H9 (cell line): ENCODE measurements at regions not wholly inside any gene's neighbourhood (a gene's known extent, or its start where the extent isn't known, plus 50 kb on each side); places are given as distances from the start of the nearest gene placed in this dataset.

Source experiments
- DNase-seq: peaks from one replicate; pipeline ENCODE4 v3.0.0-alpha.2; 2017
- H2AFZ ChIP-seq: one replicate; pipeline ENCODE4 v1.6.1; 2013; ENCODE audit warnings: mild to moderate bottlenecking, low read length, control low read depth, moderate library complexity
- H2AK5ac ChIP-seq: 2 replicates; pipeline ENCODE4 v1.6.1; 2013; ENCODE audit warnings: low read length, control low read depth, mixed read lengths; ENCODE audit not compliant: insufficient read length
- H2BK120ac ChIP-seq: one replicate; pipeline ENCODE4 v1.6.1; 2013; ENCODE audit warnings: low read depth, mild to moderate bottlenecking, low read length, control low read depth, inconsistent platforms; ENCODE audit not compliant: poor library complexity, severe bottlenecking
- H2BK12ac ChIP-seq: 2 replicates; pipeline ENCODE4 v1.6.1; 2013; ENCODE audit warnings: low read length, control low read depth, mixed read lengths, low read depth; ENCODE audit not compliant: insufficient read length
- H2BK15ac ChIP-seq: 2 replicates; pipeline ENCODE4 v1.6.1; 2013; ENCODE audit warnings: low read depth, low read length, control low read depth
- H2BK20ac ChIP-seq: one replicate; pipeline ENCODE4 v1.6.1; 2013; ENCODE audit warnings: low read depth, mild to moderate bottlenecking, low read length, control low read depth, inconsistent platforms; ENCODE audit not compliant: poor library complexity, severe bottlenecking
- H2BK5ac ChIP-seq: 2 replicates; pipeline ENCODE4 v1.6.1; 2013; ENCODE audit warnings: low read length, control low read depth, mixed read lengths; ENCODE audit not compliant: insufficient read length
- H3K14ac ChIP-seq: 2 replicates; pipeline ENCODE4 v1.6.1; 2013; ENCODE audit warnings: low read length, control low read depth; ENCODE audit not compliant: insufficient read depth
- H3K18ac ChIP-seq: 2 replicates; pipeline ENCODE4 v1.6.1; 2013; ENCODE audit warnings: low read depth, mild to moderate bottlenecking, mixed read lengths, low read length, control low read depth; ENCODE audit not compliant: insufficient read length
- H3K23ac ChIP-seq: 2 replicates; pipeline ENCODE4 v1.6.1; 2013; ENCODE audit warnings: low read length, control low read depth, mixed read lengths, low read depth; ENCODE audit not compliant: insufficient read length
- H3K23me2 ChIP-seq: 2 replicates; pipeline ENCODE4 v1.6.1; 2013; ENCODE audit warnings: low read depth, mild to moderate bottlenecking, mixed read lengths, low read length, control low read depth; ENCODE audit not compliant: insufficient read length, poor library complexity, severe bottlenecking
- H3K27ac ChIP-seq: 2 replicates; pipeline ENCODE4 v1.5.1; 2013; ENCODE audit warnings: low read length, control low read depth, mixed read lengths, low read depth; ENCODE audit not compliant: insufficient read length
- H3K27me3 ChIP-seq: 2 replicates; pipeline ENCODE4 v1.6.1; 2013; ENCODE audit warnings: low read length, control low read depth, inconsistent platforms; ENCODE audit not compliant: insufficient read depth
- H3K4ac ChIP-seq: 2 replicates; pipeline ENCODE4 v1.6.1; 2013; ENCODE audit warnings: low read depth, mild to moderate bottlenecking, control low read depth, inconsistent platforms, low read length, moderate library complexity
- H3K4me1 ChIP-seq: 2 replicates; pipeline ENCODE4 v1.6.1; 2013; ENCODE audit warnings: low read length, control low read depth, inconsistent platforms; ENCODE audit not compliant: insufficient read depth
- H3K4me2 ChIP-seq: 2 replicates; pipeline ENCODE4 v1.6.1; 2013; ENCODE audit warnings: low read length, control low read depth, mixed read lengths; ENCODE audit not compliant: insufficient read length, insufficient read depth
- H3K56ac ChIP-seq: 2 replicates; pipeline ENCODE4 v1.6.1; 2013; ENCODE audit warnings: low read depth, mild to moderate bottlenecking, mixed read lengths, low read length, control low read depth; ENCODE audit not compliant: insufficient read length
- H3K79me1 ChIP-seq: 2 replicates; pipeline ENCODE4 v1.6.1; 2013; ENCODE audit warnings: low read depth, mild to moderate bottlenecking, moderate library complexity, low read length, control low read depth, inconsistent platforms; ENCODE audit not compliant: insufficient read depth, poor library complexity, severe bottlenecking
- H3K79me2 ChIP-seq: 2 replicates; pipeline ENCODE4 v1.6.1; 2013; ENCODE audit warnings: low read length, control low read depth, inconsistent platforms; ENCODE audit not compliant: insufficient read depth
- H3K9ac ChIP-seq: 2 replicates; pipeline ENCODE4 v1.6.1; 2013; ENCODE audit warnings: low read length, control low read depth, mixed read lengths; ENCODE audit not compliant: insufficient read length; ENCODE audit errors: extremely low read depth
- H3K9me3 ChIP-seq: one replicate; pipeline ENCODE4 v1.6.1; 2013; ENCODE audit warnings: low read depth, low read length, inconsistent platforms; ENCODE audit not compliant: control insufficient read depth
- H3T11ph ChIP-seq: one replicate; pipeline ENCODE4 v1.6.1; 2013; ENCODE audit warnings: mild to moderate bottlenecking, low read length, control low read depth, inconsistent platforms
- H4K20me1 ChIP-seq: one replicate; pipeline ENCODE4 v1.6.1; 2013; ENCODE audit not compliant: control insufficient read depth, insufficient read length, insufficient read depth
- H4K5ac ChIP-seq: 2 replicates; pipeline ENCODE4 v1.6.1; 2013; ENCODE audit warnings: low read depth, mild to moderate bottlenecking, mixed read lengths, low read length, control low read depth; ENCODE audit not compliant: insufficient read length
- H4K8ac ChIP-seq: replicated peaks from 2 replicates; pipeline ENCODE4 v1.6.1; 2013; ENCODE audit warnings: low read length, control low read depth, mixed read lengths, low read depth; ENCODE audit not compliant: insufficient read length
- H4K91ac ChIP-seq: 2 replicates; pipeline ENCODE4 v1.6.1; 2013; ENCODE audit warnings: low read depth, mild to moderate bottlenecking, moderate library complexity, mixed read lengths, low read length, control low read depth; ENCODE audit not compliant: insufficient read length
- H3K27ac Mint-ChIP-seq, 3 experiments: 2 replicates in 2 of 3; 3 replicates in 1 of 3; pipeline ENCODE4 v1.8.0; 2020 to 2021; ENCODE audit warnings: mixed read lengths in 3 of 3, mild to moderate bottlenecking in 1 of 3, moderate library complexity in 1 of 3
- H3K27me3 Mint-ChIP-seq: 2 replicates; pipeline ENCODE4 v1.8.0; 2021; ENCODE audit warnings: low read depth, mild to moderate bottlenecking, moderate library complexity, mixed read lengths
- H3K36me3 Mint-ChIP-seq, 3 experiments: 2 replicates in 2 of 3; 3 replicates in 1 of 3; pipeline ENCODE4 v1.8.0; 2020 to 2021; ENCODE audit warnings: low read depth in 3 of 3, mixed read lengths in 3 of 3; ENCODE audit not compliant: insufficient read depth in 1 of 3
- H3K4me1 Mint-ChIP-seq, 2 experiments: 2 replicates each; pipeline ENCODE4 v1.8.0; 2020; ENCODE audit warnings: mixed read lengths in 2 of 2
- H3K4me3 Mint-ChIP-seq, 2 experiments: 2 replicates in 1 of 2; 3 replicates in 1 of 2; pipeline ENCODE4 v1.8.0; 2020 to 2021; ENCODE audit warnings: mild to moderate bottlenecking in 2 of 2, mixed read lengths in 2 of 2, moderate library complexity in 1 of 2
- H3K9me3 Mint-ChIP-seq, 2 experiments: 2 replicates in 1 of 2; 3 replicates in 1 of 2; pipeline ENCODE4 v1.8.0; 2020; ENCODE audit warnings: mild to moderate bottlenecking in 2 of 2, mixed read lengths in 2 of 2, moderate library complexity in 1 of 2
- CTCF ChIP-seq: fragments of 200-600 bp; sonication (generic); conservative IDR thresholded peaks from 3 replicates; pipeline ENCODE4 v1.8.0; 2021; ENCODE audit warnings: antibody characterized with exemption, mild to moderate bottlenecking
- WGBS: extraction: QIAGEN DNeasy Blood & Tissue Kit; methylation state at CpG from one replicate; pipeline ENCODE4 v1.1.7; 2013; ENCODE audit warnings: missing lambda C conversion rate, low lambda C conversion rate, mixed read lengths; ENCODE audit not compliant: insufficient read length; ENCODE audit errors: extremely low coverage; 5-methylcytosine and 5-hydroxymethylcytosine counted together

DNA sequence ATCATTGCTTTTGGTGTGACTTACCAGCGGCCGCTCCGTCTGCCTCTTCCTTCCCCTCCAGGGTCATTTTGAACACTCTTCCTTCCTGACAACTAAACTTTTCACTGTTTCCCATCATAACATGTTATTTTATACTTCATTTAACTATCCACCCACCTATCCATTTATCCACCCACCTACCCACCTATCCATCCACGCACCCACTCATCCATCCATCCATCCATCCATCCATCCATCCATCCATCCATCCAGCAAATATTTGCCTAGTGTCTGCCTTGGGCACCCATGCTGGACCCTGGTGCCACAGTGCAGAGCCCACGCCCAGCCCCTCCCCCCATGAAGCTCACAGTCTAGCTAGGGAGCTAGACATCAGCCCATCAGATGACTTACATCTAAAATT lies 254.9 kb downstream of the TLE3 start:
- Histone ChIP-seq H2BK15ac (no peak overlapping the region), H3K9ac (no peak overlapping the region), H2AFZ (no peak overlapping the region), H2BK5ac (no peak overlapping the region), H3K4ac (no peak overlapping the region), H2AK5ac (no peak overlapping the region), H2BK12ac (no peak overlapping the region), H3K4me2 (no peak overlapping the region), H3T11ph (no peak overlapping the region), H3K56ac (no peak overlapping the region), H3K9me3 (no peaks in the 10 kb centered on the region), H3K27ac (no peak overlapping the region), H4K8ac (no peak overlapping the region), H2BK120ac (no peak overlapping the region), H3K18ac (no peak overlapping the region), H3K4me1 (no peaks in the 10 kb centered on the region), H3K79me2 (no peaks in the 10 kb centered on the region), H4K20me1 (no peaks in the 10 kb centered on the region), H2BK20ac (no peak overlapping the region), H3K23me2 (no peaks in the 10 kb centered on the region), H3K23ac (no peak overlapping the region), H4K91ac (no peak overlapping the region), H4K5ac (no peak overlapping the region), H3K27me3 (no peaks in the 10 kb centered on the region), H3K79me1 (no peaks in the 10 kb centered on the region), H3K14ac (no peak overlapping the region)
- H3K9me3 Mint-ChIP-seq = no peaks in the 10 kb centered on the region; a peak in 1 of 5 replicates
- H3K4me3 Mint-ChIP-seq = no peak overlapping the region
- H3K4me1 Mint-ChIP-seq = peaks cover 8 to 14% of the 10 kb centered on the region in 2 experiments
- no CpG with 5 or more reads among the region's 5 CpGs for WGBS
- no peak for DNase-seq
- H3K27ac Mint-ChIP-seq = no peak overlapping the region
- H3K27me3 Mint-ChIP-seq = peaks cover 3% of the 10 kb centered on the region
- TF ChIP-seq CTCF = no peak
- no peaks in the 10 kb centered on the region; a peak in 2 of 7 replicates for H3K36me3 Mint-ChIP-seq
